ENCODE measurements at regions not wholly inside any gene's neighbourhood (a gene's known extent, or its start where the extent isn't known, plus 50 kb on each side); places are given as distances from the start of the nearest gene placed in this dataset.
"Not testable (repeated sequence)": the region's sequence is repeated elsewhere in the genome, so short reads cannot be mapped to it uniquely, and the experiment has no call there.

DNA sequence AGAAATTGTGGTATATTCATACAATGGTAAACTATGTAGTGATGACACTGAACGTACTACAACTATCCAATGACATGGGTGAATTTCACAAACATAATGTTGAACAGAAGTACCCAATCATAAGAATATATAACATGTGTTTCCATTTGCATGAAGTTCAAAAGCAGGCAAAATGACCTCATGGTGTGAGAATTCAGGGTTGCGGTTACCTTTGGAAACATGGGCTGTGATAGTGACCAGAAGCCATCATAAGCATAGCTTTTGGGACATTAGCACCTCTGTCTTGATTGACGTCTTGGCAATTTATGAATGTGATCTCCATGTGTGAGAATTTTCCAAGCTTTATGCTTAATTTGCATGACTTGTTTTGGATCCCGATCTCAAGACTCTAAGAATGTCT lies 500.1 kb upstream of the JAG1 start:
- no peak for DNase-seq (ENCODE audit: low read depth in 1 of 2, low spot score in 1 of 2)
- TF ChIP-seq, protein P1, sequence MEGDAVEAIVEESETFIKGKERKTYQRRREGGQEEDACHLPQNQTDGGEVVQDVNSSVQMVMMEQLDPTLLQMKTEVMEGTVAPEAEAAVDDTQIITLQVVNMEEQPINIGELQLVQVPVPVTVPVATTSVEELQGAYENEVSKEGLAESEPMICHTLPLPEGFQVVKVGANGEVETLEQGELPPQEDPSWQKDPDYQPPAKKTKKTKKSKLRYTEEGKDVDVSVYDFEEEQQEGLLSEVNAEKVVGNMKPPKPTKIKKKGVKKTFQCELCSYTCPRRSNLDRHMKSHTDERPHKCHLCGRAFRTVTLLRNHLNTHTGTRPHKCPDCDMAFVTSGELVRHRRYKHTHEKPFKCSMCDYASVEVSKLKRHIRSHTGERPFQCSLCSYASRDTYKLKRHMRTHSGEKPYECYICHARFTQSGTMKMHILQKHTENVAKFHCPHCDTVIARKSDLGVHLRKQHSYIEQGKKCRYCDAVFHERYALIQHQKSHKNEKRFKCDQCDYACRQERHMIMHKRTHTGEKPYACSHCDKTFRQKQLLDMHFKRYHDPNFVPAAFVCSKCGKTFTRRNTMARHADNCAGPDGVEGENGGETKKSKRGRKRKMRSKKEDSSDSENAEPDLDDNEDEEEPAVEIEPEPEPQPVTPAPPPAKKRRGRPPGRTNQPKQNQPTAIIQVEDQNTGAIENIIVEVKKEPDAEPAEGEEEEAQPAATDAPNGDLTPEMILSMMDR (IDR thresholded peaks at IDR 0.05; ENCODE audit: low read depth, low read length) = no peak
- Histone ChIP-seq H3K4me3 (no peak overlapping the region), H3K9me3 (ENCODE audit: low read depth) (no peaks in the 10 kb centered on the region), H3K27me3 (no peaks in the 10 kb centered on the region), H3K27ac (no peak overlapping the region), H3K4me1 (ENCODE audit: low read depth) (no peaks in the 10 kb centered on the region), H3K36me3 (no peaks in the 10 kb centered on the region)

DNA sequence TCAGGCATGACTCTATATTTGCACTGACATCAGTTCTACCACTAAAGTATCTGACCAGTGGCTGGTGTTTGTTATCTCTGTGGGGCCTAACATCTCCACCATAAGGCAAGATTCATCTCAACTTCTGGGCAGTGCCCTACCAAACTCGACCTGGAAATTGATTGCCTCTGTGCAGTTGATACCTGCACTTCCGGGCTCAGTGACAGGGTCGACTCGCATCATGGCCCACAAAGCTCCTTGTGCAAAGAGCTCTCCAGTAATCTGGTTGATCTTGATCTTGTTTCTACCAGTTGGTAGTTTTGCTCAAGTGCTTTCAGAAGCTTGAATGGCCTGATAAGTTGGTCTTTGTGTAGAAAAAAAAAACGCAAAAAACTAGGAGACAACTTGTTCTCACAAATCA lies 501.1 kb upstream of the JAG1 start:
- Histone ChIP-seq H3K27ac (no peak overlapping the region), H3K4me3 (no peak overlapping the region), H3K4me1 (ENCODE audit: low read depth) (no peaks in the 10 kb centered on the region), H3K9me3 (ENCODE audit: low read depth) (no peaks in the 10 kb centered on the region), H3K27me3 (no peaks in the 10 kb centered on the region), H3K36me3 (no peaks in the 10 kb centered on the region)
- TF ChIP-seq, protein P1 (IDR thresholded peaks at IDR 0.05; ENCODE audit: low read depth, low read length) = no peak
- no peak for DNase-seq (ENCODE audit: low read depth in 1 of 2, low spot score in 1 of 2)

DNA sequence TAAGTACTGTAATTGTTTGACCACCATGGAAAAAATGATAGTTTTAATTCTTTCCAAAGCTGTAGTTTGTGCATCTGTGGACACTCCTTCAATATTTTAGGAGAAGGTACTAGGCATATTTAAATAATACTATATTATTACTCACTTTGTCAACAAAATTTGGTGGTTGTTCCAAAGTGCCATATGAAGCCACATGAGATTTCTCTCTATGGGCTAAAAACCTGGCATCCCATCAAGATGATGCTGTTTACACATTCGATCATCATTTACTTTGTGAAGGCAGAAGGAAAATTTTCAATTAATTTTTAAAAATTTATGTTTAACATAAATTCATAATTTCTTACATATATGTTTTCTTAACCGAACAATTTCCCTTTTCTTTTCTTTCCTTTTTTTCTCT lies 502.6 kb upstream of the JAG1 start:
- no peak for DNase-seq (ENCODE audit: low read depth in 1 of 2, low spot score in 1 of 2)
- TF ChIP-seq, protein P1 (IDR thresholded peaks at IDR 0.05; ENCODE audit: low read depth, low read length) = no peak
- Histone ChIP-seq H3K27ac (no peak overlapping the region), H3K9me3 (ENCODE audit: low read depth) (no peaks in the 10 kb centered on the region), H3K27me3 (no peaks in the 10 kb centered on the region), H3K36me3 (no peaks in the 10 kb centered on the region), H3K4me3 (no peak overlapping the region), H3K4me1 (ENCODE audit: low read depth) (no peaks in the 10 kb centered on the region)

DNA sequence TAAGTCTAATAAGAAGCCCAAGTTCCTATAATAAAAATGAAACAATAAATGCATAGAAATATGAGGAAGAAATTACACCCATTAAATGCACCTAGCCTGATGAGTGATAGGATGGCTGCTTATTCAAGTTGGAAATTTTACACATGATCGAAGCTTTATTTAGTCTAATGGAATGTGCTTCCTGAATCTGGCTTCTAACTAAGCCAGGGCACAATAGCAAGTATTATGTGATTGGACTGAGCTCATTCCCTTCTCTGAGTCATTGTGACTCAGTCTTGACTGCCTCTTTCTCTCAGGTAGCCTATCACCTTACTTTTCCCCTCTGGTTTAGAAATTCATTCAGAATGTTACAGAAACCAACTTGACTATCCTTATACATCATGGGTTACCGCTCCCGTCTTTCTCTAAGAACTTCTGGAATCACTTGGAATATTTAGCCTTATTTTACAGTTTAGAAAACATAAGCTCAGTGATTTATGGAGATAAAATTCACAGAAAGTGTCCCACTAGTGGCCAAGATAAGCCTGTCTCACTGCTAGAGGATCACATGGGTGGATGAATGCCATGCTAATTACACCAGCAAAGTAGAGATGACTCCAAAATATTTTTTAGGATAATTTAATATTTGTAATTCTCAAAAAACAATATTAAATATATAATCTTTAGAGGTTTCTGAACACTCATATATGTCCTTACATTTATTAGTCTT lies 505.3 kb upstream of the JAG1 start:
- Histone ChIP-seq H3K36me3 (no peaks in the 10 kb centered on the region), H3K4me3 (no peak overlapping the region), H3K9me3 (ENCODE audit: low read depth) (no peaks in the 10 kb centered on the region), H3K4me1 (ENCODE audit: low read depth) (no peaks in the 10 kb centered on the region), H3K27ac (no peak overlapping the region), H3K27me3 (no peaks in the 10 kb centered on the region)
- peak in 1 of 2 donors; percentile 44 for DNase-seq (ENCODE audit: low read depth in 1 of 2, low spot score in 1 of 2)
- TF ChIP-seq, protein P1 (IDR thresholded peaks at IDR 0.05; ENCODE audit: low read depth, low read length) = no peak

DNA sequence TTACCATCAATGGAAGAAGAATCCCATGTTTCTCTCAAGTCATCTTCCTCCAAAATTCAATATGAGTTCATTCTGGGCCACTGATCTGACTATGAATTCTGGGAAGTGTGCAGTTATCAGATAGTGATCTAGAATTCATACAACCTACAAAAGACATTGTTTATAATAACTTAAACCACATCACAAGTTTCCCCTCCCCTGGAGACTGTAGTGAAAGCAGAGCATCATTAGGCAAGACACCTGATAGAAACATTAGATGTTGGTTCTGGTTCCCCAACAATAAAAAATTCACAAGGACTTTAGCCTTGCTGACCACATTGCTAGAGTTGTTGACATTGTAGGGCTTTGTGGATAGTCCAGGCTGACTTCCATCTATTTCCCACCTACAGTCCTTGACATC lies 506.4 kb upstream of the JAG1 start:
- H3K9me3 ChIP-seq (ENCODE audit: low read depth) = no peaks in the 10 kb centered on the region
- no peak for DNase-seq (ENCODE audit: low read depth in 1 of 2, low spot score in 1 of 2)
- H3K27ac ChIP-seq = no peak overlapping the region
- H3K4me3 ChIP-seq = no peak overlapping the region
- no peaks in the 10 kb centered on the region for H3K27me3 ChIP-seq
- TF ChIP-seq, protein P1 (IDR thresholded peaks at IDR 0.05; ENCODE audit: low read depth, low read length) = no peak
- H3K4me1 ChIP-seq (ENCODE audit: low read depth) = no peaks in the 10 kb centered on the region
- H3K36me3 ChIP-seq = no peaks in the 10 kb centered on the region

DNA sequence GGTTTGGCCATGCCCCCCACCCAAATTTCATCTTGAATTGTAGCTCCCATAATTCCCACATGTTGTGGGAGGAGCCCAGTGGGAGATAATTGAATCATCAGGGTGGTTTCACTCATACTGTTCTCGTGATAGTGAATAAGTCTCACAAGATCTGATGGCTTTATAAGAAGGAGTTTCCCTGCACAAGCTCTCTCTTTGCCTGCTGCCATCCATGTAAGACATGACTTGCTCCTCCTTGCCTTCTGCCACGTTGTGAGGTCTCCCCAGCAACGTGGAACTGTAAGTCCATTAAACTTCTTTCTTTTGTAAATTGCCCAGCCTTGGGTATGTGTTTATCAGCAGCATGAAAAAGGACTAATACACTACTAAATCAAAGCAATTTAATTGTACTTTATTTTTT lies 507.3 kb upstream of the JAG1 start:
- not testable (repeated sequence) for H3K27me3 ChIP-seq; H3K4me3 ChIP-seq; DNase-seq (ENCODE audit: low read depth in 1 of 2, low spot score in 1 of 2); H3K36me3 ChIP-seq; H3K27ac ChIP-seq; H3K4me1 ChIP-seq (ENCODE audit: low read depth); H3K9me3 ChIP-seq (ENCODE audit: low read depth)
